Esophagus muscularis mucosa (tissue), 3 donors: ENCODE measurements at regions not wholly inside any gene's neighbourhood (a gene's known extent, or its start where the extent isn't known, plus 50 kb on each side); places are given as distances from the start of the nearest gene placed in this dataset.

Experiments used
- POLR2A ChIP-seq: fragments of 450-650 bp; IDR thresholded peaks from one replicate; pipeline ENCODE4 v1.6.1; 2017; ENCODE audit warnings: antibody characterized with exemption, moderate library complexity, mild to moderate bottlenecking, low read depth
- TF ChIP-seq, protein P1 (sequence below), 3 experiments: fragments of 200-600 bp in 2 of 3; fragments of 450-650 bp in 1 of 3; sonication (generic) in 2 of 3; IDR thresholded peaks; one replicate each; pipeline ENCODE4 v1.5.1; 2017 to 2019; ENCODE audit warnings: antibody characterized with exemption in 3 of 3, mild to moderate bottlenecking in 2 of 3, moderate library complexity in 1 of 3

DNA sequence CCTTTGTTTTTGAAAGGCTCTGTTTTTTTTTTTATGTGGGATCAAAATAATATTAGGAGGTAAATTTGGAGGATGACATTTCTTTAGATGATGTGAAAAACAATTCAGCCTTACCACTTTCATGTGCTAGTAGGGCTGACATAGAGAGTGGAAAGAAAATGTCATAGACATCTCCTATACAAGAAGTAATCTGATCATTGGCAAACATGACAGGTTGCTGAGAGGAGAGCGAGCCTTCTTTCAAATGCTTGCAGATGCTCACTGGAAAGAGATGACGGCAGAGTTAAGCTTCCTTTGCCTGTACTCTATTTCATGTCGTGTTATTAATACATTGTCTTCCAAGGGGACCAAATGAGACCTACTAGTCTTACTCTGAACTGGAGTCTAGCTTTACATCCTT is 160.1 kb upstream of the DAP start:
- TF ChIP-seq, protein P1, sequence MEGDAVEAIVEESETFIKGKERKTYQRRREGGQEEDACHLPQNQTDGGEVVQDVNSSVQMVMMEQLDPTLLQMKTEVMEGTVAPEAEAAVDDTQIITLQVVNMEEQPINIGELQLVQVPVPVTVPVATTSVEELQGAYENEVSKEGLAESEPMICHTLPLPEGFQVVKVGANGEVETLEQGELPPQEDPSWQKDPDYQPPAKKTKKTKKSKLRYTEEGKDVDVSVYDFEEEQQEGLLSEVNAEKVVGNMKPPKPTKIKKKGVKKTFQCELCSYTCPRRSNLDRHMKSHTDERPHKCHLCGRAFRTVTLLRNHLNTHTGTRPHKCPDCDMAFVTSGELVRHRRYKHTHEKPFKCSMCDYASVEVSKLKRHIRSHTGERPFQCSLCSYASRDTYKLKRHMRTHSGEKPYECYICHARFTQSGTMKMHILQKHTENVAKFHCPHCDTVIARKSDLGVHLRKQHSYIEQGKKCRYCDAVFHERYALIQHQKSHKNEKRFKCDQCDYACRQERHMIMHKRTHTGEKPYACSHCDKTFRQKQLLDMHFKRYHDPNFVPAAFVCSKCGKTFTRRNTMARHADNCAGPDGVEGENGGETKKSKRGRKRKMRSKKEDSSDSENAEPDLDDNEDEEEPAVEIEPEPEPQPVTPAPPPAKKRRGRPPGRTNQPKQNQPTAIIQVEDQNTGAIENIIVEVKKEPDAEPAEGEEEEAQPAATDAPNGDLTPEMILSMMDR (IDR thresholded peaks at IDR 0.05) = no peak
- TF ChIP-seq POLR2A = no peak
